MCF 10A (cell line): ENCODE measurements at regions not wholly inside any gene's neighbourhood (a gene's known extent, or its start where the extent isn't known, plus 50 kb on each side); places are given as distances from the start of the nearest gene placed in this dataset.
"Not testable (repeated sequence)": the region's sequence is repeated elsewhere in the genome, so short reads cannot be mapped to it uniquely, and the experiment has no call there.

ENCODE experiments used
- BruUV-seq: library from RNA; stranded (reverse); fragments of 400-500 nt; replicated peaks from 2 replicates; lab custom pipeline; 2021; lab: Mats Ljungman, UMichigan
- CTCF ChIA-PET: fragments of 300-600 bp; sonication (Branson Sonifier 250); formaldehyde crosslinking; extraction: SDS; loops from one replicate; lab custom pipeline; 2021; ENCODE audit warnings: antibody characterized with exemption, inconsistent platforms; lab: Yijun Ruan, JAX
- POLR2A ChIA-PET: fragments of 300-600, 350-650 bp; sonication (Branson Sonifier 250); formaldehyde crosslinking; extraction: SDS; loops from one replicate; lab custom pipeline; 2020; ENCODE audit warnings: antibody characterized with exemption, inconsistent platforms; lab: Yijun Ruan, JAX
- DNase-seq: peaks from one replicate; pipeline ENCODE4 v3.0.0-alpha.2; 2018; ENCODE audit not compliant: unreplicated experiment
- H3K27ac Mint-ChIP-seq: one replicate; pipeline ENCODE4 v1.8.0; 2022; ENCODE audit warnings: mild to moderate bottlenecking, low read depth, mixed read lengths; ENCODE audit not compliant: unreplicated experiment
- H3K27me3 Mint-ChIP-seq: one replicate; pipeline ENCODE4 v1.8.0; 2022; ENCODE audit warnings: mixed read lengths; ENCODE audit not compliant: insufficient read depth, unreplicated experiment
- H3K36me3 Mint-ChIP-seq: one replicate; pipeline ENCODE4 v1.8.0; 2022; ENCODE audit warnings: mild to moderate bottlenecking, moderate library complexity, mixed read lengths; ENCODE audit not compliant: insufficient read depth, unreplicated experiment
- H3K4me1 Mint-ChIP-seq: one replicate; pipeline ENCODE4 v1.8.0; 2022; ENCODE audit warnings: mixed read lengths; ENCODE audit not compliant: insufficient read depth, unreplicated experiment
- H3K4me3 Mint-ChIP-seq: one replicate; pipeline ENCODE4 v1.8.0; 2022; ENCODE audit warnings: mild to moderate bottlenecking, moderate library complexity, mixed read lengths; ENCODE audit not compliant: unreplicated experiment
- H3K9me3 Mint-ChIP-seq: one replicate; pipeline ENCODE4 v1.8.0; 2022; ENCODE audit warnings: mixed read lengths; ENCODE audit not compliant: unreplicated experiment
- intact Hi-C: fragments of 100-400 bp; cut with micrococcal nuclease; formaldehyde crosslinking; loops from 2 replicates; pipeline ENCODE4 v1.14.1; 2022
- TF ChIP-seq, protein P1 (sequence below): fragments of 200-600 bp; IDR thresholded peaks from one replicate; pipeline ENCODE4 v1.8.0; 2022; ENCODE audit warnings: antibody characterized with exemption, mild to moderate bottlenecking; ENCODE audit not compliant: unreplicated experiment

DNA sequence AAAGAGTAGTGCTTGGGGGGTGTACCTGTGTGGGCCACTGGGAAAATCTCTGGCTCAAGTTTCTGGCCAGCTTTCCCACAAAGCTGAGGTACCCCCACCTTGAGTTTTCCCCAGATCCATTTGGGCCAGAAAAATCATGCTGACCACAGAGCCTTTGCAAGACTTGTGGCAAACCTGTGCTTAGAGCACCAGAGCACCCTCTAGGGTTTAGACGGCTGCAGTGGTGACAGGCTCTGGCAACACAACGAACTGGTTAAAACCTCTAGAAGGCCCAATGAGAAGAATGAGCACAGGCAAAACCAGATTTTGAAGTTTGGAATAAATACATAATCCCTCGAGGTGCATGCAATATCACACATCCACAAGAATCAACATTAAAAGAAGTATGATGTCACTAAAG, 290.7 kb upstream of the FOLH1 start:
- BruUV-seq: no TSS peak
- Mint-ChIP-seq H3K9me3 (peaks cover 8% of the 10 kb centered on the region), H3K36me3 (no peaks in the 10 kb centered on the region), H3K27ac (no peak overlapping the region), H3K27me3 (no peaks in the 10 kb centered on the region), H3K4me3 (no peak overlapping the region), H3K4me1 (no peaks in the 10 kb centered on the region)
- intact Hi-C loops: no loop called here
- ChIA-PET CTCF (no interaction called here), POLR2A (no interaction called here)
- no peak for DNase-seq
- TF ChIP-seq, protein P1, sequence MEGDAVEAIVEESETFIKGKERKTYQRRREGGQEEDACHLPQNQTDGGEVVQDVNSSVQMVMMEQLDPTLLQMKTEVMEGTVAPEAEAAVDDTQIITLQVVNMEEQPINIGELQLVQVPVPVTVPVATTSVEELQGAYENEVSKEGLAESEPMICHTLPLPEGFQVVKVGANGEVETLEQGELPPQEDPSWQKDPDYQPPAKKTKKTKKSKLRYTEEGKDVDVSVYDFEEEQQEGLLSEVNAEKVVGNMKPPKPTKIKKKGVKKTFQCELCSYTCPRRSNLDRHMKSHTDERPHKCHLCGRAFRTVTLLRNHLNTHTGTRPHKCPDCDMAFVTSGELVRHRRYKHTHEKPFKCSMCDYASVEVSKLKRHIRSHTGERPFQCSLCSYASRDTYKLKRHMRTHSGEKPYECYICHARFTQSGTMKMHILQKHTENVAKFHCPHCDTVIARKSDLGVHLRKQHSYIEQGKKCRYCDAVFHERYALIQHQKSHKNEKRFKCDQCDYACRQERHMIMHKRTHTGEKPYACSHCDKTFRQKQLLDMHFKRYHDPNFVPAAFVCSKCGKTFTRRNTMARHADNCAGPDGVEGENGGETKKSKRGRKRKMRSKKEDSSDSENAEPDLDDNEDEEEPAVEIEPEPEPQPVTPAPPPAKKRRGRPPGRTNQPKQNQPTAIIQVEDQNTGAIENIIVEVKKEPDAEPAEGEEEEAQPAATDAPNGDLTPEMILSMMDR: no peak

DNA sequence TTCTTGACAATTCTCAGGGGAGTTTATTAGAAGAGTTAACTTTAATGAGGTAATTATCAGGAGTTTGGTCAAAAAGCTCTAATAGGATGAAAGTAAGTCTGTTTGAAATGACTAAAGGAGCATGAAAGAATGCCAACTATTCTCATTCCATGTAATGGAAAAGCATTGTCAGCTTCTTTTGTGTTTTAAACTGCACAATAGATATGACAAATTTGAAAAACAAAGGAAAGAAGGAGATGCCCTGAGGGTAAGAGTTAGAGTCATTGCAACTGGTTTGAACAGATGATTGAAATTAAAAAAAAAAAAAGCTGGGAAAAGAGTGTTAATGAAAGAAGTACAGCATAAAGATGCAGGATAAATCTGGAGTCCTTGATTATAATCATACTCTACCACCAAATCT, 296.8 kb upstream of the FOLH1 start:
- TF ChIP-seq, protein P1: no peak
- no peaks in the 10 kb centered on the region for H3K4me1 Mint-ChIP-seq
- no TSS peak for BruUV-seq
- H3K4me3 Mint-ChIP-seq: no peak overlapping the region
- ChIA-PET CTCF (no interaction called here), POLR2A (no interaction called here)
- no peak for DNase-seq
- H3K36me3 Mint-ChIP-seq: peaks cover 5% of the 10 kb centered on the region
- intact Hi-C loops: no loop called here
- no peaks in the 10 kb centered on the region for H3K27me3 Mint-ChIP-seq
- H3K27ac Mint-ChIP-seq: no peak overlapping the region
- peaks cover 8% of the 10 kb centered on the region for H3K9me3 Mint-ChIP-seq

DNA sequence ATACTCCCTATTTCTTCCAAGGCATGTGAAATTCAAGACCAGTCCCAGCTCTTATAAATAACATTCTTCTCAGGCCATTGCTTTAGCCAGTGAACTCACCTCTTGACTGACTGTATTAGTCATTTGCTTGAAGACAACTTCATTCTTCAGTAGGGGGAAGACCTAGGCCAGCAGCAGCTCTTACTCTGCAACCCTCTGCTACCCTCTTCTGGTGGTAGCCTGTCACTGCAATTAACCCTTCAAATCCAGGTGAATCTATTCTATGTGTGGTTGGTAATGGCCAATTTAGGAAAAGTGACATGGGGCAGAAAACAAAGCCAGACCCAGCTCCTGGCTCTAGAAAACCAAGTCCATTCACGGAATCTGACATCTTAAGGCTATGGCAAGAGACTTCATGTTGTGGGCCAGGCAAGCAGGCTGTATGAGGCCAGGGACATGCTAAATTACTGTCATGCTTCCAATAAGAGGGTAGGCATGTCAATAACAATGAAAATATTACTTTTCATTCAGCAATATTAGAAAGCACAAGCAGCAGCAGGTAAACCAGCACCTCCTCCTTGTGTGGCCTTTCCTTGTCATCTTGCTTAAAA, 317.9 kb upstream of the FOLH1 start:
- intact Hi-C loops: loop anchor here (2.0 to 10.0 kb wide), 4 partner anchors 222 to 1220 kb away; partner anchors contain the start of gene OR4S1
- CTCF ChIA-PET: interaction anchor here (0.6 to 1.2 kb wide), 6 partner anchors 12 to 1343 kb away, joined by 3 to 4 read pairs (median 3); no protein-coding TSS in a partner anchor
- TF ChIP-seq, protein P1: peak; percentile 88

DNA sequence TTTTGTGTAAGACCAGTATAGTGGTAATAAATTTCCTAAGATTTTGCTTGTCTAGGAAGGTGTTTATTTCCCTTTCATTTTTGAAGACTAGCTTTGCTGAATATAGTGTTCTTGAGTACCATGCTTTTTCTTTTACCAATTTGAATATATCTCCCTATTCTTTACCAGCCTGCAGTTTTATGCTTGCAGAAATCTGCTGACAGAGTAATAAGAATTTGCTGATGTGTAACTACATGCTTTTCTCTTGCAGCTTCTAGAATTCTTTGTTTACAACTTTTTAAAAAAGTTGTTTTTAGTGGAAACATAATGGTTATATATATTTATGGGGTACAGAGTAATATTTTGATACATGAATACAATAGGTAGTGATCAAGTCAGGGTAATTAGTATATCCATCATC, 324.8 kb upstream of the FOLH1 start:
- ChIA-PET CTCF (interaction anchor here (0.6 kb wide), 1 partner anchor 1598 kb away, joined by 3 read pairs; no protein-coding TSS in a partner anchor), POLR2A (no interaction called here)
- Mint-ChIP-seq H3K4me1 (no peaks in the 10 kb centered on the region), H3K9me3 (peaks cover 6% of the 10 kb centered on the region), H3K36me3 (no peaks in the 10 kb centered on the region), H3K4me3 (no peak overlapping the region), H3K27me3 (no peaks in the 10 kb centered on the region), H3K27ac (no peak overlapping the region)
- TF ChIP-seq, protein P1: no peak
- no TSS peak for BruUV-seq
- no peak for DNase-seq
- intact Hi-C loops: no loop called here

More for the DNA sequence above, 317.9 kb upstream of the FOLH1 start:
- H3K27me3 Mint-ChIP-seq, POLR2A ChIA-PET, H3K4me1 Mint-ChIP-seq, H3K36me3 Mint-ChIP-seq, H3K9me3 Mint-ChIP-seq, BruUV-seq, H3K27ac Mint-ChIP-seq, H3K4me3 Mint-ChIP-seq: not testable (repeated sequence)
- DNase-seq: peak; percentile 30

DNA sequence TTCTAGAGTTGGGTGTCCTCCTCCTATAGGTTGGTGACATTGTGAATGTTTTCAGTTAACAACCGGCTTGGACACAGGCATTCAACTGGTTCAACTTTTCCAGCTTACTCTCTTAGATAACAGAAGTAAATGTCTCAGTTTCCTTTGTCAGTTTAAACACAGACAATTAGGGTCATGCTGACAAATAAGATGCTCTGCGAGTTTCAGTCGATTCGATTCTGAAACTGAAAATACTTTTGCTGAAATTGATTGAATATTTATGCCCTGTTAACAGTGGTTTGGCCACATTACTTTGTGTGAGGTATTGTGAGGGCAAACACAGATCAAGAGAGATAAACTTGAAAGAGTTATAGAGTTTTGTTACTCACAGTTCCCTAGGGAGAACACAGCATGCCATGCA, 330.5 kb upstream of the FOLH1 start:
- H3K9me3 Mint-ChIP-seq, H3K36me3 Mint-ChIP-seq, DNase-seq, intact Hi-C loops, H3K4me1 Mint-ChIP-seq, H3K27ac Mint-ChIP-seq, H3K4me3 Mint-ChIP-seq, BruUV-seq, POLR2A ChIA-PET, H3K27me3 Mint-ChIP-seq: not testable (repeated sequence)
- CTCF ChIA-PET: interaction anchor here (1.5 kb wide), 1 partner anchor 13 kb away, joined by 4 read pairs; no protein-coding TSS in a partner anchor

DNA sequence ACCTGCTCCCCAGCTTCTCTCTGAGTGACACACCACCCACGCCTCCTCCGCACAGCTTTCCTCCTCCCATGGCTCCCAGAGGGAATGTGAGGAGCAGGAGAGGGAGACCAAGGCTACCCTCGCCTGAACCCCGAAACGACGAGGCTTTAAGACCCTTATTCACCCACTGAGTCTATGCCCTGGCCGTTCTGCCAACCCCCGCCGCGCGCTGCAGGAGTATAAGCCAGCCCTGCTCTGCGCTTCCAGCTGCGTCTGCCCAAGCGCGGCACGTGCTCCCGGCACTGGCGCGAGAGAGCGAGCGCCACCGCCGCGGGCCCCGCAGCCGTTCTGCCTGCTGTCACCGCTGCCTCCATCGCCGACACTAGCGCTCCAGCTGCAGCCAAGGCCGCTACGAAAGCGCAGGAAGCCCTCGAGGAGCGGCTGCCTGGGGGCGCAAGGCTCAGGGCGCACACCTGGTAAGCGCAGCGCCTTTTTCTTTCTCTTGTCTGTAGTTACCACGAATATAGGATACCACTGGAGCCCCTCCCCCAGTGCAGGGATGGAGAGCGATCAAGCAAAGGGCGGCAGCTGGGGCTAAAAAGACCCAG, 350.0 kb upstream of the FOLH1 start:
- BruUV-seq, intact Hi-C loops, POLR2A ChIA-PET, H3K4me3 Mint-ChIP-seq, H3K36me3 Mint-ChIP-seq, CTCF ChIA-PET, H3K27me3 Mint-ChIP-seq, DNase-seq, H3K27ac Mint-ChIP-seq, H3K9me3 Mint-ChIP-seq, H3K4me1 Mint-ChIP-seq: not testable (repeated sequence)
